Fibroblast of skin of left biceps (primary cell): ENCODE measurements at regions not wholly inside any gene's neighbourhood (a gene's known extent, or its start where the extent isn't known, plus 50 kb on each side); places are given as distances from the start of the nearest gene placed in this dataset.

ENCODE experiments used
- DNase-seq, 2 experiments: peaks; one replicate each; pipeline ENCODE4 v3.0.0-alpha.2; 2013; ENCODE audit warnings: low read depth in 2 of 2

- no peak for DNase-seq
Observed at GRCh38 chr13:31896427-31896826, 135.1 kb upstream of the FRY start.

- no peak for DNase-seq
Observed at GRCh38 chr13:31898378-31899071, 133.0 kb upstream of the FRY start.

GRCh38 chr13:31901985-31902384 lies 129.6 kb upstream of the FRY start:
- DNase-seq = no peak

DNA sequence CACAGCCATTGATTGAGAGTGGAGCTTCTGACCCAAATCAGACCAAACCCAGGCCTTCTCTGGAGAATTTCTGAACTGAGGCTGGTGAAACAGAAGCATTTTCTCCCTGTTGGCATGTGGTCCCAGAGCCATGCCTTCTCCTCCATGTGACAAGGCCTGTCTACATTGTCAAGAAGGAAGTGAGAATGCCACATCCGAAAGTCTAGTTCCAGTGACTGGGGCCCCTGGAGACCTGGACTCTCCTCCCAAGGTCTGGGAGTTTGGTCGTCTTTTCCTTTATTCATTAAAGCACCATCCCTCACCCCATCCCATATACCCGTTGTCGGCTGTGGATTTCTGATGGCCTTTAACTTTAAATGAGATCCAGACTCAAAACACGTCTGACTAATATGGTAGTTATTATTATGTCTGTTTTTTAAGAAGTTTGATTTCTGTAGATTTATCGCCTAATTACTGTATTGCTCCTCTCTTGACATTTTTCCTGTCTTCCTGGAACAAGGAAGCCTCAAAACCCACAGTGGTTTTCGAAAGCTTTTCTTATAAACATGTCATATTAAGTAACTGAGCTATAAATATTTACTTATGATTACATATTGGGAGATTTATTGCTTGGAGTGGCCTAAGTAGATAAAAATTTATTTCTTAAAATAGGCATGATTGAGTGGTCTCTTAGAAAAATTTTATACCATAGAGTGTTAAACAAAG lies 128.3 kb upstream of the FRY start:
- DNase-seq = no peak

- no peak for DNase-seq
Observed at GRCh38 chr13:31904941-31905824, 126.4 kb upstream of the FRY start.

DNA sequence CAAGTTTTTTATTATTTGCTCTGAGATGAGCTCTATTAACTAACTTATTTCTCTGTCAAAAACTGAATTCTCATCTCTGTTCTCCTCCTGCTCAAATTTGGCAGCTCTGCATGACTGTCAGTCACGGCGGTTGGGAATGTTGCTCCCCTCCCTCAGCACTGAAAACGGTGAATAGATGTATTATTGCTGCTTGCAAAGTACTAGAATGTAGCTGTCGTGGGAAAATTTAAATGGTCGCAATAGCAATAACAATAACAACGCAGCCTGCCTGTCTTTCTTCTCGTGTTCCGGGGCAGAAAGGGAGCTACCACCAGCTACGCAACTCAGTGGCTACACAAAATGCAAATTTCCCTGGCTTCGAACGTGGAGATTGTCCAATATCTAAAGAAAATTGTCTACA lies 125.6 kb upstream of the FRY start:
- DNase-seq = no peak

GRCh38 chr13:31908696-31909411 lies 122.7 kb upstream of the FRY start:
- DNase-seq = no peak

GRCh38 chr13:31909864-31910551 lies 121.6 kb upstream of the FRY start:
- DNase-seq = peak in 1 of 2 experiments; percentile 28

GRCh38 chr13:31910633-31911032 lies 120.9 kb upstream of the FRY start:
- DNase-seq = no peak

GRCh38 chr13:31912647-31913401 lies 118.8 kb upstream of the FRY start:
- no peak for DNase-seq

DNA sequence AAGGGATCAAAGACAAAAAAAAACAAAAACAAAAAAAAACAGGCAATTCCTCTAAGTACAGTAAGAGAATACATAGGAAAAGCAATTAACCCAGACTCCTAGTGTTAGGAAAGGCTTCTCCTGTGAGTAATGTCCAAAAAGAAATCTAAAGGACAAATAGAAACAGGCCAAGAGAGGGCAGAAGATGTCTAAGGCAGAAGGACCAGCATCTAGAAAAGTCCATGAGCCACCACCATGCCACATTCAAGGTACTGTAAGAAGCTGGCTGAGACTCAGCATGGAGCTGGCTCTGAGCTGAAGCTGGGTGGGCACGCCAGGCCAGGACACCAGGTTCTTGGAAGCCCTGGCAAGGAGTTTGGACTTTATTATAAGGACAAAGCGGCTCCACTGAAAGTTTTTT lies 118.1 kb upstream of the FRY start:
- DNase-seq = no peak

DNA sequence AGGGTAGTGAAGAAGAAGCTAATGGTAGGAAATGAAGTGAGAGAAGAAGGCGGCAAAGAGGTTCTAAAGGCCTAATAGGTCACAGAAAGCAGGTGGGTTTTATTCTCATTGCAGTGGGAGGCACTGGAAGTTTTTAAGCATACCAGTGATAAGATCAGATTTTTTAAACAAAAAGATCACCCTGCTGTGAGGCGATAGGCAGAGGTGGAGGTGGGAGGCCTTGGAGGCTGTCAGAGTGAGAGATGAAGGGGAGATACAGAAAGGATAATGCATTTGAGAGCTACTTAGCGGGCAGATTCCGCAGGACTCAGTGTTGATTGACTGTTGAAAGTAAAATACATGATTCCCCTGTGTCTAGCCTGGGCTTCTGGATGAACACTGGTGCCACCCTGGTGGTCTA lies 116.7 kb upstream of the FRY start:
- no peak for DNase-seq

DNA sequence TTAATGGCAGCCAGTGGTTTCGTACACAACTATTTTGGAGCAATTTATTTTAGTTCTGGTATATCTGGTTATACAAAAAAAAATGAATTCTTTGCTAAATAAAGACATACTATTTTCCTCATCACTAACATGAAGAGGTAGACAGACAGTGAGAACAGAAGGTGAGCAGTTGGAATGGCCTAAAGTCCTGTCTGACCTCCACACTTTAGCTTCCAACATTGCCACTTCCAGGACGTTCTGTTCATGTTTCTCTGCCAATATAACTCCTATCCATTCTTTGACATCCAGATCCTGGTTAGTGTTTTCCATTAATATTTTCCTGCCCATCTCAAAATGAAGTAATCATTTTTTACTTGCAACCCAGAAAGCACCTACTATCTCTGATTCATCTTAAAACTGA lies 112.9 kb upstream of the FRY start:
- no peak for DNase-seq

GRCh38 chr13:31919241-31919640 lies 112.3 kb upstream of the FRY start:
- DNase-seq = no peak

GRCh38 chr13:31919971-31920726 lies 111.4 kb upstream of the FRY start:
- DNase-seq = no peak

- no peak for DNase-seq
Observed at GRCh38 chr13:31920727-31921100, 110.9 kb upstream of the FRY start.

- DNase-seq = no peak
Observed at GRCh38 chr13:31922724-31923123, 108.8 kb upstream of the FRY start.

GRCh38 chr13:31923134-31923763 lies 108.3 kb upstream of the FRY start:
- DNase-seq = no peak

GRCh38 chr13:31925079-31925478 lies 106.5 kb upstream of the FRY start:
- DNase-seq = no peak
